SJCRH30 (cell line): ENCODE measurements at regions not wholly inside any gene's neighbourhood (a gene's known extent, or its start where the extent isn't known, plus 50 kb on each side); places are given as distances from the start of the nearest gene placed in this dataset.

ENCODE experiments used
- DNase-seq, 2 experiments: peaks; one replicate each; pipeline ENCODE4 v3.0.0-alpha.2; 2015 to 2020
- H3K27ac ChIP-seq: fragments of 250-450 bp; sonication (Bioruptor Pico); 2 replicates; pipeline ENCODE4 v1.5.1; 2020; ENCODE audit warnings: mild to moderate bottlenecking, moderate library complexity
- H3K27me3 ChIP-seq: fragments of 250-450 bp; sonication (Bioruptor Pico); 2 replicates; pipeline ENCODE4 v1.5.1; 2020; ENCODE audit warnings: mild to moderate bottlenecking, moderate library complexity
- H3K36me3 ChIP-seq: fragments of 250-450 bp; sonication (Bioruptor Pico); 2 replicates; pipeline ENCODE4 v1.5.1; 2020; ENCODE audit warnings: mild to moderate bottlenecking, moderate library complexity
- H3K4me1 ChIP-seq: fragments of 250-450 bp; sonication (Bioruptor Pico); 2 replicates; pipeline ENCODE4 v1.5.1; 2020; ENCODE audit warnings: mild to moderate bottlenecking, moderate library complexity
- H3K4me3 ChIP-seq: fragments of 250-450 bp; sonication (Bioruptor Pico); 2 replicates; pipeline ENCODE4 v1.5.1; 2020; ENCODE audit warnings: mild to moderate bottlenecking, moderate library complexity
- H3K9me3 ChIP-seq: fragments of 250-450 bp; sonication (Bioruptor Pico); replicated peaks from 2 replicates; pipeline ENCODE4 v1.5.1; 2020; ENCODE audit warnings: mild to moderate bottlenecking, moderate library complexity

- no peak overlapping the region for H3K27ac ChIP-seq
- no peak overlapping the region for H3K4me3 ChIP-seq
- H3K36me3 ChIP-seq: no peaks in the 10 kb centered on the region
- no peak for DNase-seq
- H3K4me1 ChIP-seq: no peaks in the 10 kb centered on the region
- H3K27me3 ChIP-seq: no peaks in the 10 kb centered on the region
- H3K9me3 ChIP-seq: peaks cover 4% of the 10 kb centered on the region
Measured at GRCh38 chr2:150383587-150383986, 103.9 kb downstream of the RND3 start.

- no peaks in the 10 kb centered on the region for H3K36me3 ChIP-seq
- no peak for DNase-seq
- peaks cover 7% of the 10 kb centered on the region for H3K4me1 ChIP-seq
- H3K27ac ChIP-seq: no peak overlapping the region
- H3K27me3 ChIP-seq: no peaks in the 10 kb centered on the region
- no peaks in the 10 kb centered on the region; the same call in 1 of the 2 replicates for H3K9me3 ChIP-seq
- H3K4me3 ChIP-seq: no peak overlapping the region
Measured at GRCh38 chr2:150379166-150379565, 108.3 kb downstream of the RND3 start.

- Histone ChIP-seq H3K4me3 (no peak overlapping the region), H3K27ac (no peak overlapping the region), H3K36me3 (no peaks in the 10 kb centered on the region), H3K9me3 (no peaks in the 10 kb centered on the region; the same call in 1 of the 2 replicates), H3K27me3 (no peaks in the 10 kb centered on the region), H3K4me1 (peaks cover 7% of the 10 kb centered on the region)
- DNase-seq: no peak
Measured at GRCh38 chr2:150378686-150379085, 108.8 kb downstream of the RND3 start.

- H3K36me3 ChIP-seq: no peaks in the 10 kb centered on the region
- peak; percentile 17 to 51 for DNase-seq
- no peaks in the 10 kb centered on the region for H3K9me3 ChIP-seq
- no peaks in the 10 kb centered on the region for H3K27me3 ChIP-seq
- no peak overlapping the region for H3K4me3 ChIP-seq
- peaks cover 7% of the 10 kb centered on the region for H3K4me1 ChIP-seq
- H3K27ac ChIP-seq: no peak overlapping the region
Measured at GRCh38 chr2:150376553-150377335, 110.7 kb downstream of the RND3 start.

- DNase-seq: no peak
- no peaks in the 10 kb centered on the region for H3K9me3 ChIP-seq
- peaks cover 7% of the 10 kb centered on the region for H3K4me1 ChIP-seq
- H3K27ac ChIP-seq: no peak overlapping the region
- no peaks in the 10 kb centered on the region for H3K36me3 ChIP-seq
- H3K4me3 ChIP-seq: no peak overlapping the region
- no peaks in the 10 kb centered on the region for H3K27me3 ChIP-seq
Measured at GRCh38 chr2:150375333-150375732, 112.1 kb downstream of the RND3 start.

GRCh38 chr2:150374492-150374891, 113.0 kb downstream of the RND3 start:
- Histone ChIP-seq H3K27me3 (no peaks in the 10 kb centered on the region), H3K36me3 (no peaks in the 10 kb centered on the region), H3K4me3 (no peak overlapping the region), H3K4me1 (peaks cover 7% of the 10 kb centered on the region), H3K9me3 (no peaks in the 10 kb centered on the region), H3K27ac (no peak overlapping the region)
- DNase-seq: peak in 1 of 2 experiments; percentile 14

- no peak for DNase-seq
- Histone ChIP-seq H3K4me1 (peaks cover 7% of the 10 kb centered on the region), H3K36me3 (no peaks in the 10 kb centered on the region), H3K9me3 (no peaks in the 10 kb centered on the region), H3K4me3 (no peak overlapping the region), H3K27me3 (no peaks in the 10 kb centered on the region), H3K27ac (no peak overlapping the region)
Measured at GRCh38 chr2:150373374-150373773, 114.1 kb downstream of the RND3 start.

- no peaks in the 10 kb centered on the region for H3K36me3 ChIP-seq
Measured at GRCh38 chr2:150371044-150371818, 116.2 kb downstream of the RND3 start.

GRCh38 chr2:150370561-150370960, 116.9 kb downstream of the RND3 start:
- H3K4me3 ChIP-seq: no peak overlapping the region
- no peaks in the 10 kb centered on the region; the same call in 1 of the 2 replicates for H3K4me1 ChIP-seq
- H3K27ac ChIP-seq: no peak overlapping the region
- no peaks in the 10 kb centered on the region for H3K27me3 ChIP-seq
- no peaks in the 10 kb centered on the region for H3K9me3 ChIP-seq
- DNase-seq: no peak
- no peaks in the 10 kb centered on the region for H3K36me3 ChIP-seq

More at GRCh38 chr2:150371044-150371818, 116.2 kb downstream of the RND3 start:
- Histone ChIP-seq H3K9me3 (no peaks in the 10 kb centered on the region), H3K4me1 (no peaks in the 10 kb centered on the region; the same call in none of the 2 replicates), H3K27ac (no peak overlapping the region), H3K27me3 (no peaks in the 10 kb centered on the region), H3K4me3 (no peak overlapping the region)
- no peak for DNase-seq

- Histone ChIP-seq H3K27me3 (no peaks in the 10 kb centered on the region), H3K4me1 (no peaks in the 10 kb centered on the region; the same call in 1 of the 2 replicates), H3K4me3 (no peak overlapping the region), H3K36me3 (no peaks in the 10 kb centered on the region), H3K9me3 (no peaks in the 10 kb centered on the region), H3K27ac (no peak overlapping the region)
- no peak for DNase-seq
Measured at GRCh38 chr2:150369862-150370261, 117.6 kb downstream of the RND3 start.

GRCh38 chr2:150358468-150358807, 129.0 kb downstream of the RND3 start:
- no peaks in the 10 kb centered on the region for H3K36me3 ChIP-seq

GRCh38 chr2:150357770-150358467, 129.5 kb downstream of the RND3 start:
- H3K36me3 ChIP-seq: no peaks in the 10 kb centered on the region
- no peak overlapping the region for H3K4me3 ChIP-seq
- no peaks in the 10 kb centered on the region for H3K27me3 ChIP-seq
- no peaks in the 10 kb centered on the region for H3K9me3 ChIP-seq
- no peaks in the 10 kb centered on the region for H3K4me1 ChIP-seq
- no peak for DNase-seq
- no peak overlapping the region for H3K27ac ChIP-seq

More at GRCh38 chr2:150358468-150358807, 129.0 kb downstream of the RND3 start:
- DNase-seq: no peak
- no peak overlapping the region for H3K4me3 ChIP-seq
- H3K27ac ChIP-seq: no peak overlapping the region
- H3K9me3 ChIP-seq: no peaks in the 10 kb centered on the region
- H3K27me3 ChIP-seq: no peaks in the 10 kb centered on the region
- no peaks in the 10 kb centered on the region for H3K4me1 ChIP-seq

- Histone ChIP-seq H3K4me1 (no peaks in the 10 kb centered on the region), H3K4me3 (no peak overlapping the region), H3K9me3 (no peaks in the 10 kb centered on the region), H3K36me3 (no peaks in the 10 kb centered on the region), H3K27ac (no peak overlapping the region), H3K27me3 (no peaks in the 10 kb centered on the region)
- no peak for DNase-seq
Measured at GRCh38 chr2:150355440-150355839, 132.0 kb downstream of the RND3 start.

- Histone ChIP-seq H3K9me3 (no peaks in the 10 kb centered on the region), H3K4me1 (no peaks in the 10 kb centered on the region), H3K4me3 (no peak overlapping the region), H3K36me3 (no peaks in the 10 kb centered on the region), H3K27me3 (no peaks in the 10 kb centered on the region), H3K27ac (no peak overlapping the region)
- no peak for DNase-seq
Measured at GRCh38 chr2:150353376-150353775, 134.1 kb downstream of the RND3 start.

- H3K9me3 ChIP-seq: no peaks in the 10 kb centered on the region
- DNase-seq: no peak
- H3K27me3 ChIP-seq: no peaks in the 10 kb centered on the region
- no peaks in the 10 kb centered on the region for H3K36me3 ChIP-seq
- H3K4me3 ChIP-seq: no peak overlapping the region
- no peak overlapping the region for H3K27ac ChIP-seq
- no peaks in the 10 kb centered on the region for H3K4me1 ChIP-seq
Measured at GRCh38 chr2:150351922-150352321, 135.5 kb downstream of the RND3 start.
